ENCODE measurements at regions not wholly inside any gene's neighbourhood (a gene's known extent, or its start where the extent isn't known, plus 50 kb on each side); places are given as distances from the start of the nearest gene placed in this dataset.

- Mint-ChIP-seq H3K4me3 (no peak overlapping the region), H3K27me3 (peaks cover 8% of the 10 kb centered on the region), H3K9me3 (no peaks in the 10 kb centered on the region), H3K4me1 (no peaks in the 10 kb centered on the region), H3K36me3 (no peaks in the 10 kb centered on the region), H3K27ac (no peak overlapping the region)
Measured at GRCh38 chr13:33496336-33496735, 210.8 kb upstream of the STARD13 start.

DNA sequence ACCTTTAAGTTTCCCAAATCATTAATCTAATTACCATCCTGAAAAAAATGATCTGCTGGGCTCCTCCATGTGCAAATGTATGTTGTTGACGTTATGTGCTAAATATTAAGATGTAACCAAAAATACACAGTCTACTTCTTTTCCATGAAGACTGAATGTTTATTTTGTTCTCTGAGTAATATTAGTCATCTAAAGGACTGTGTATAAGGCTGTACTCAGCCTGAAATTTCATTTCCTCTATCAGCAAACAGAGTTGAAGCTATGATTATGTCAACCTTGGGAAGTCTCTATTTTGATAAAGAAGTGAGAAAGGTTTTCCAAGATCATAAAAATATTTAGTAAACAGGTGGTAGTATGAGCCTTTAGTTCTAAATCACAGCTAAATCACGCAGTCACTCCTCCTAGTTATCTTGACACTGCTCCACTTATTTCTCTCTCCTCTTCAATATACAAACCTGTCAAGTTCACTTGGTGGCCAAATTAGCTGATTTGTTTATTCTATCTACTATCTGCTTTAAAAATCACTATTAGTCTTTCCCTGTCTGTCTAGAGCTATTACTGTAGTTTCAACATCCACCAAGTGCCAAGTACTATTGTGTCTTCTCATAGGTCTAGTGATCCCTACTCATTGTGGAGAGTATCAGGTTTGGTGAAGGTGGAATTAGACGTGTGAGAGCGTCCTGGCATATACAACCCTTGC, 211.7 kb upstream of the STARD13 start:
- Mint-ChIP-seq H3K9me3 (no peaks in the 10 kb centered on the region), H3K4me3 (no peak overlapping the region), H3K4me1 (no peaks in the 10 kb centered on the region), H3K36me3 (no peaks in the 10 kb centered on the region), H3K27me3 (peaks cover 15% of the 10 kb centered on the region), H3K27ac (no peak overlapping the region)

GRCh38 chr13:33508060-33508459, 222.5 kb upstream of the STARD13 start:
- no peak overlapping the region for H3K27ac Mint-ChIP-seq
- H3K4me3 Mint-ChIP-seq = no peak overlapping the region
- H3K9me3 Mint-ChIP-seq = no peaks in the 10 kb centered on the region
- peaks cover 3% of the 10 kb centered on the region for H3K27me3 Mint-ChIP-seq
- H3K36me3 Mint-ChIP-seq = no peaks in the 10 kb centered on the region
- no peaks in the 10 kb centered on the region for H3K4me1 Mint-ChIP-seq

GRCh38 chr13:33509642-33510229, 224.2 kb upstream of the STARD13 start:
- no peak overlapping the region for H3K27ac Mint-ChIP-seq
- H3K4me1 Mint-ChIP-seq = no peaks in the 10 kb centered on the region
- H3K27me3 Mint-ChIP-seq = no peaks in the 10 kb centered on the region
- H3K4me3 Mint-ChIP-seq = no peak overlapping the region
- H3K36me3 Mint-ChIP-seq = no peaks in the 10 kb centered on the region
- H3K9me3 Mint-ChIP-seq = no peaks in the 10 kb centered on the region

GRCh38 chr13:33510350-33510970, 224.9 kb upstream of the STARD13 start:
- H3K27ac Mint-ChIP-seq = no peak overlapping the region
- no peaks in the 10 kb centered on the region for H3K4me1 Mint-ChIP-seq
- H3K4me3 Mint-ChIP-seq = no peak overlapping the region
- no peaks in the 10 kb centered on the region for H3K9me3 Mint-ChIP-seq
- no peaks in the 10 kb centered on the region for H3K36me3 Mint-ChIP-seq
- H3K27me3 Mint-ChIP-seq = no peaks in the 10 kb centered on the region

DNA sequence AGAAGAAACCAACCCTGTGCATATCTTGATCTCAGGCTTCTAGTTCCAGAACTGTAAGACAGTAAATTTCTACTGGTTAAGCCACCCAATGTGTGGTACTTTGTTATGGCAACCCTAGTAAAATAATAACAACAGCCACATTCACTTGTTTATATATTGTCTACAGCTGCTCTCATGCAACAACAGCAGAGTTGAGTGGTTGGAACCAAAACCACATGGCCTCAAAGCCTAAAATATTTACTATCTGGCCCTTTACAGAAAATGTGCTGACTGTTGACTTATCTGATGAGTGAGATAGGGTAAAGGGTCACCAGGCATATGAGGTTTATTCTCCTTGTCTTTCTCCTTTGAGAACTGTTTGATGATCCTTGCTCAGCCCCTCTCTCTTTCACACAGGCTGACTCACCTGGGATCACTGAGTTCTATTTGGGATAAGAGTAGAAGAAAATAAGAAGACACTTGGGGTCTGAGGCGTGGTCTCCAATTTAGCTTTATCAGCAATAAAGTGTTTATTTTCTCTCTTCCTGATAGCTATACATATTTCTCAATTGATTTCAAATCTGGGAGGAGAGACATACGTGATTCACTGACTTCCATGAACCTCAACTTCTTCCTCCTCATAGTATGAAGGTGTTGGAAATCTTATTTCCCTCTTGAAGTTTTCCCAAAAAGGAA, 227.5 kb upstream of the STARD13 start:
- Mint-ChIP-seq H3K4me3 (no peak overlapping the region), H3K9me3 (no peaks in the 10 kb centered on the region), H3K27me3 (no peaks in the 10 kb centered on the region), H3K4me1 (no peaks in the 10 kb centered on the region), H3K27ac (no peak overlapping the region), H3K36me3 (no peaks in the 10 kb centered on the region)

DNA sequence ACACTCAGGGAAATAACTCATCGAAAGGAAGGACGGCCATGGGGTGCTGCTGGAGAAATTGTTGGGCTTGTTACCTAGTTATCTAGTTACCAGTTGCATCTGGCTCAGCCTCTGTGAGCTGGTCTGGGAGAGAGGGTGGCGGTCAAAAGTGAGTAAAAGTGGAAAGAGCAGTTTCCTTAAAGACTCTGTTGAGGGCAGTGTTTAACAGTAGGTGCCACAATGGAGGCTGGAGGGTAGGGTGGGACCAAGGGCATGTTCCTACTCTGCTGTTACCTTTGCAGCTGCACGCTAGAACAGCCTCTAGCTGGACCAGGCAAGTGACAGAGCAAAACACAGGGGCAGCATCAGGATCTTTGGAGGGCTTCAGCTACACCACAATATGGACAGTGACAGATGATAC, 228.8 kb upstream of the STARD13 start:
- no peaks in the 10 kb centered on the region for H3K9me3 Mint-ChIP-seq
- no peaks in the 10 kb centered on the region for H3K4me1 Mint-ChIP-seq
- no peaks in the 10 kb centered on the region for H3K36me3 Mint-ChIP-seq
- H3K27ac Mint-ChIP-seq = no peak overlapping the region
- H3K27me3 Mint-ChIP-seq = no peaks in the 10 kb centered on the region
- no peak overlapping the region for H3K4me3 Mint-ChIP-seq

DNA sequence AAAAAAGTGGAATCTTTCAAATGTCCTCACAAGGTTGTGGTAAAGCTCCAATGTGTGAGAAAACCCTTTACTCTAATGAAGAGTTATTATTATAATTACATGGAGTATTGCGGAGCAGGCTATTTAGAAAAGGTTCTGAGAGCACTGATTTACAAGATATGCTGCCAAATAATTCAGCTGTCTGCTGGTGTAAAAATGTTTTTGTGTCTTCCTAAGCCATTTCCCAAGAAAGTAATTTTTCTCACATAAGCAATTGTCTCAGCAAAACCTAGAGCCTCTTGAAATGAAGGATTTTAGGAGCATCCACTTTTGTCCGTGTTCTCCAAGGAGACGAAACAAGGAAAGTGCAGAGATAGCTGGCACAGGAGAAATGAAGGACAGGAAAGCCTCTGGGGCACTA, 229.6 kb upstream of the STARD13 start:
- H3K27ac Mint-ChIP-seq = no peak overlapping the region
- no peak overlapping the region for H3K4me3 Mint-ChIP-seq
- H3K27me3 Mint-ChIP-seq = no peaks in the 10 kb centered on the region
- no peaks in the 10 kb centered on the region for H3K9me3 Mint-ChIP-seq
- no peaks in the 10 kb centered on the region for H3K4me1 Mint-ChIP-seq
- no peaks in the 10 kb centered on the region for H3K36me3 Mint-ChIP-seq

DNA sequence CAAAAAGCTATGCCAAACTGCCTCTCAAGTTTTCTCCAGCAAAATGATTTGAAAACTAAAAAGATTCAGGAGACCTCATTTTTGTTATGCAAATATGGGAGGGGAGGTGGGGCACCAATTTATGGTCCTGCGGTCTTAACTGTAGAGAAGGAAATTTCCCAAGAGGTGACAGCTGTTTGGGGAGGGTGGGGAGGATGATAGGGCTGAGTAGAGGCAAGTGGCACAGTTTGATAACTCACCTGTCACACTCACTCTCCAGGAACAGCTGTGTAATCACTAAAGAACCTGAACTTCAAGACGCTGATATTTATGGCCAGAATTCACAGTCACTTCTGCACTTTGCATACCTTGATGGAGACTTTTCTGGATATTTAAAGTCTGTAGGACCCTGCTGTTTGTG, 232.9 kb upstream of the STARD13 start:
- Mint-ChIP-seq H3K27me3 (no peaks in the 10 kb centered on the region), H3K36me3 (no peaks in the 10 kb centered on the region), H3K9me3 (no peaks in the 10 kb centered on the region), H3K4me3 (no peak overlapping the region), H3K27ac (no peak overlapping the region), H3K4me1 (no peaks in the 10 kb centered on the region)

DNA sequence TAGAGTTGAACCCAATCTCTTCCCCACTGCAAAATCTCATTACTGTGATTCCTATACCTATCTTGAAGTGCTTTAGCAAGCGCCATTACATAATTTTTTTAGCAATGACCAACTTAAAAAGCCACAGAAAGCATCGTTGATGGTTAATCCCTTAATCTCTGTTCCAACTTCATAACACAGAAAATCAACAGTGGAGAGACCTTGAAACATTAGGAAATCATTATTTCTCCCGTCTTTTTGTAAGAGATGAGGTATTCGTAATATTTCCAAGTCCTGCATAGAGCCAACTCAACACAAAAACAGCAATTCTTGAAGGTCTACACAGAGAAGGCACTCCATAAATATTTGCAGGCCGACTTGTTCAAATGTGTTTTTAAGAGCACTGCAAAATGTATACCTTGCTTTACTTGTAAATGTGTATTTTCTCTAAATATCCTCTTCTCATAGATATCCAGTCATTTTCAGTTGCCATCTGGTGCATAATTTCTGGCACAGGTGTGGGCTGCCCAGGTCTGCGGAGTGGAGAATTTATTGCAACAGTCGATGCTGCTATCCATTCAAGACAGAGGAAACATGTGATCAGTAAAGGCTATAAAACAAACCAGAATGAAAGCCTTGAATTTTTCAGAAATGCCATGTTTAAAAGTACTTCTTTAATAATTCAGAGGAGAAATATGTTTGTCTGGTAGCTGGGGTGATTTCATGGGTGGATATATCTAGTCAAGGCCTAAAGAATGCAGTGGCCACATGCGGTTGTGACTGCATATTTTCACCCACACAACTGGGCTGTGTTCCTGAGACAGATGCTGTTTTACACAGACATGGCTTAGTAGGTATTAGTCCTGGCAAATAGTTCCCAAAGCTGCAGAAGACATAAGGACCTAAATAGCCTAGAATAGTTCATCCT, 234.3 kb upstream of the STARD13 start:
- Mint-ChIP-seq H3K9me3 (no peaks in the 10 kb centered on the region), H3K36me3 (no peaks in the 10 kb centered on the region), H3K27ac (no peak overlapping the region), H3K4me1 (no peaks in the 10 kb centered on the region), H3K4me3 (no peak overlapping the region), H3K27me3 (no peaks in the 10 kb centered on the region)

DNA sequence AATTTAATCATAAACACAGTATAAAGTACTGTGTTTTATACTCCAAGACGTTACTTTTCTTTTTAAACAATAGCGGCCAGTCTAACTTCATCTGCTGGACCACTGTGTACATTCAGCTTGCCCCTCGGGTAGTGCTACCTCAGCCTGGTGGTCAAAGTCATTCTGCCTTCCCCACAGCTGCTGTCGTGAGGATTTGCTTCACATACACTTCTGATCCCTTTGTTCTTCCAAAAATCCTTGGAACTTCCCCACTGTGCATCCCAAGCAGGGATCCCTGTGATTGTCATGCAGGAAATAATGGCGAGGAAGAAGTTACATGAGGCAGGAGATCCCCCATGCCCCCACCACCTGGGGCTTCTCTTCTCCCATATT, 234.9 kb upstream of the STARD13 start:
- Mint-ChIP-seq H3K4me1 (no peaks in the 10 kb centered on the region), H3K9me3 (no peaks in the 10 kb centered on the region), H3K36me3 (no peaks in the 10 kb centered on the region), H3K4me3 (no peak overlapping the region), H3K27ac (no peak overlapping the region), H3K27me3 (no peaks in the 10 kb centered on the region)

- Mint-ChIP-seq H3K36me3 (no peaks in the 10 kb centered on the region), H3K27ac (no peak overlapping the region), H3K4me1 (peaks cover 10% of the 10 kb centered on the region), H3K9me3 (no peaks in the 10 kb centered on the region), H3K4me3 (no peak overlapping the region), H3K27me3 (no peaks in the 10 kb centered on the region)
Measured at GRCh38 chr13:33524086-33524485, 238.5 kb upstream of the STARD13 start.

DNA sequence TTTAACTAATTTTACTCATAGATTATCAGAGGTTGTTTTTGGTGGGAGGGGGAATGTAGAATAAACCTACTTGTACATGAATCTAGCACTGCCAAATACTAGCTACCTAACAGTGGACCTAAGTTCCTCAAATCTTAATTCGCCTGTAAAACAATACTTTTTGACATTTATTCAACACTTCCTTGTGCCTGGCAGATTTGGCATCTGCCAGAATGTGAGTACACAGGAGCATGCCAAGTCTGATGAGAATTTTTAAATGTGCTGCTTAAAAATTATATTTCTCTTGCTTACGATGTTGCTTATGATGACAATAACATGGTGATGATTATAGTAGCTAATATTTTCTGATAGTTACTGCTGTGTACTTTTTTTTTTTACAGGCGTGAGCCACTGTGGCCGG, 240.2 kb upstream of the STARD13 start:
- no peaks in the 10 kb centered on the region for H3K36me3 Mint-ChIP-seq
- peaks cover 10% of the 10 kb centered on the region for H3K4me1 Mint-ChIP-seq
- no peak overlapping the region for H3K4me3 Mint-ChIP-seq
- no peaks in the 10 kb centered on the region for H3K27me3 Mint-ChIP-seq
- H3K9me3 Mint-ChIP-seq = no peaks in the 10 kb centered on the region
- H3K27ac Mint-ChIP-seq = no peak overlapping the region

- Mint-ChIP-seq H3K27me3 (no peaks in the 10 kb centered on the region), H3K4me3 (no peak overlapping the region), H3K4me1 (peaks cover 16% of the 10 kb centered on the region), H3K27ac (no peak overlapping the region), H3K36me3 (no peaks in the 10 kb centered on the region), H3K9me3 (peaks cover 6% of the 10 kb centered on the region)
Measured at GRCh38 chr13:33526718-33527117, 241.2 kb upstream of the STARD13 start.

GRCh38 chr13:33528896-33529295, 243.3 kb upstream of the STARD13 start:
- Mint-ChIP-seq H3K9me3 (peaks cover 6% of the 10 kb centered on the region), H3K4me1 (peaks cover 19% of the 10 kb centered on the region), H3K36me3 (peaks cover 2% of the 10 kb centered on the region), H3K27me3 (no peaks in the 10 kb centered on the region), H3K4me3 (no peak overlapping the region), H3K27ac (no peak overlapping the region)
